GM18858 (cell line): ENCODE measurements at regions not wholly inside any gene's neighbourhood (a gene's known extent, or its start where the extent isn't known, plus 50 kb on each side); places are given as distances from the start of the nearest gene placed in this dataset.
"Not testable (repeated sequence)": the region's sequence is repeated elsewhere in the genome, so short reads cannot be mapped to it uniquely, and the experiment has no call there.

Source experiments
- ATAC-seq: cut with Tn5 transposase; IDR thresholded peaks from one replicate; pipeline ENCODE4 v1.9.1; 2021; ENCODE audit not compliant: unreplicated experiment

- ATAC-seq: not testable (repeated sequence)
Measured at GRCh38 chr7:153747969-153748368, 304.2 kb upstream of the DPP6 start.

GRCh38 chr7:153748885-153749284 is 303.3 kb upstream of the DPP6 start:
- ATAC-seq: not testable (repeated sequence)

- not testable (repeated sequence) for ATAC-seq
Measured at GRCh38 chr7:153765869-153766268, 286.3 kb upstream of the DPP6 start.

GRCh38 chr7:153766926-153767325 is 285.3 kb upstream of the DPP6 start:
- not testable (repeated sequence) for ATAC-seq

- ATAC-seq: no peak
Measured at GRCh38 chr7:153772966-153773365, 279.2 kb upstream of the DPP6 start.

GRCh38 chr7:153776940-153777339 is 275.3 kb upstream of the DPP6 start:
- not testable (repeated sequence) for ATAC-seq

- ATAC-seq: not testable (repeated sequence)
Measured at GRCh38 chr7:153797363-153797762, 254.8 kb upstream of the DPP6 start.

- no peak for ATAC-seq
Measured at GRCh38 chr7:153808117-153808516, 244.1 kb upstream of the DPP6 start.

GRCh38 chr7:153829525-153829924 is 222.7 kb upstream of the DPP6 start:
- no peak for ATAC-seq

- ATAC-seq: no peak
Measured at GRCh38 chr7:153832160-153832559, 220.0 kb upstream of the DPP6 start.

- no peak for ATAC-seq
Measured at GRCh38 chr7:153835103-153835502, 217.1 kb upstream of the DPP6 start.

GRCh38 chr7:153835712-153836265 is 216.4 kb upstream of the DPP6 start:
- no peak for ATAC-seq

GRCh38 chr7:153838591-153838990 is 213.6 kb upstream of the DPP6 start:
- no peak for ATAC-seq

GRCh38 chr7:153840861-153841260 is 211.3 kb upstream of the DPP6 start:
- no peak for ATAC-seq

GRCh38 chr7:153847828-153848227 is 204.4 kb upstream of the DPP6 start:
- no peak for ATAC-seq

GRCh38 chr7:153852261-153852660 is 199.9 kb upstream of the DPP6 start:
- no peak for ATAC-seq

GRCh38 chr7:153858355-153858754 is 193.8 kb upstream of the DPP6 start:
- ATAC-seq: no peak

GRCh38 chr7:153859239-153859638 is 193.0 kb upstream of the DPP6 start:
- ATAC-seq: no peak

- ATAC-seq: no peak
Measured at GRCh38 chr7:153886506-153887441, 165.4 kb upstream of the DPP6 start.

GRCh38 chr7:153887749-153888569 is 164.2 kb upstream of the DPP6 start:
- ATAC-seq: no peak

- ATAC-seq: no peak
Measured at GRCh38 chr7:153891990-153892389, 160.2 kb upstream of the DPP6 start.
